Osteoblast (primary cell): ENCODE measurements at regions not wholly inside any gene's neighbourhood (a gene's known extent, or its start where the extent isn't known, plus 50 kb on each side); places are given as distances from the start of the nearest gene placed in this dataset.
"Not testable (repeated sequence)": the region's sequence is repeated elsewhere in the genome, so short reads cannot be mapped to it uniquely, and the experiment has no call there.

Experiments
- DNase-seq: peaks from one replicate; pipeline ENCODE4 v3.0.0; 2011; ENCODE audit warnings: low spot score, mixed read lengths; ENCODE audit not compliant: insufficient read length; ENCODE audit errors: missing footprints
- H2AFZ ChIP-seq: 2 replicates; pipeline ENCODE4 v1.6.0; 2011; ENCODE audit warnings: mild to moderate bottlenecking, low read length
- H3K27ac ChIP-seq: 2 replicates; pipeline ENCODE4 v1.5.1; 2011; ENCODE audit warnings: mild to moderate bottlenecking, low read depth, low read length, moderate library complexity
- H3K27me3 ChIP-seq: 2 replicates; pipeline ENCODE4 v1.6.0; 2012; ENCODE audit warnings: mild to moderate bottlenecking, control low read depth, inconsistent platforms, low read length, moderate library complexity; ENCODE audit not compliant: insufficient read depth
- H3K36me3 ChIP-seq: 2 replicates; pipeline ENCODE4 v1.5.1; 2011; ENCODE audit warnings: mild to moderate bottlenecking, low read length, control low read depth, moderate library complexity; ENCODE audit not compliant: insufficient read depth
- H3K4me1 ChIP-seq: 2 replicates; pipeline ENCODE4 v1.5.1; 2011; ENCODE audit warnings: mild to moderate bottlenecking, low read length, control low read depth, moderate library complexity; ENCODE audit not compliant: insufficient read depth
- H3K4me2 ChIP-seq: 2 replicates; pipeline ENCODE4 v1.6.0; 2011; ENCODE audit warnings: mild to moderate bottlenecking, low read length; ENCODE audit not compliant: insufficient read depth
- H3K4me3 ChIP-seq: fragments of 200-600 bp; sonication (generic); 3 replicates; pipeline ENCODE4 v1.5.1; 2012; ENCODE audit warnings: mild to moderate bottlenecking, low read length, inconsistent platforms; ENCODE audit not compliant: insufficient read depth
- H3K79me2 ChIP-seq: 2 replicates; pipeline ENCODE4 v1.6.0; 2012; ENCODE audit warnings: mild to moderate bottlenecking, low read length, control low read depth, inconsistent platforms; ENCODE audit not compliant: insufficient read depth
- H3K9me3 ChIP-seq: 2 replicates; pipeline ENCODE4 v1.5.1; 2011; ENCODE audit warnings: low read depth, low read length, control low read depth
- H4K20me1 ChIP-seq: 2 replicates; pipeline ENCODE4 v1.6.0; 2012; ENCODE audit warnings: mild to moderate bottlenecking, low read length, control low read depth; ENCODE audit not compliant: insufficient read depth
- TF ChIP-seq, protein P1 (sequence below): IDR thresholded peaks from 2 replicates; pipeline ENCODE4 v1.5.1; 2011; ENCODE audit warnings: mild to moderate bottlenecking, low read depth, low read length, moderate library complexity; ENCODE audit errors: extremely low read depth

DNA sequence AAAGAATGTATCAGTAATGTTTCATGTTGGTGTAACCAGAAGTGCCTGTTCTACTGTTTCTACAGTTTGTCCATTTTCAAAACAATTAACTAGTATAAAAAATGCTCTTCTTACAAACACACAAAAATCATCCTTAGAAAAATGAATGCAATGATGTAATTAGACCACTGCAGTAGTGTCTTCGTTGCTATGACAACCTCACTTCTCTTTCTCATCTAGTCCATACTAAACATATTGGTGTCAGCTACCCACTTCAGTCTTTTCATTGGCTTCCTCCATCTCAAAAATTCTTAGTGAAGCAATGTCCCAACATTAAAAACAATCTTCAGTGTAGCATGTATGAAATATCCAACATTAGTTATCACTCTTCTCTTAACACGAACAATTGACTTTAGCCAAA is 1265.8 kb downstream of the REEP3 start:
- no peaks in the 10 kb centered on the region for H3K79me2 ChIP-seq
- H3K27ac ChIP-seq: no peak overlapping the region
- no peaks in the 10 kb centered on the region for H3K27me3 ChIP-seq
- no peak overlapping the region for H3K4me3 ChIP-seq
- H3K4me1 ChIP-seq: no peaks in the 10 kb centered on the region
- no peak for DNase-seq
- TF ChIP-seq, protein P1, sequence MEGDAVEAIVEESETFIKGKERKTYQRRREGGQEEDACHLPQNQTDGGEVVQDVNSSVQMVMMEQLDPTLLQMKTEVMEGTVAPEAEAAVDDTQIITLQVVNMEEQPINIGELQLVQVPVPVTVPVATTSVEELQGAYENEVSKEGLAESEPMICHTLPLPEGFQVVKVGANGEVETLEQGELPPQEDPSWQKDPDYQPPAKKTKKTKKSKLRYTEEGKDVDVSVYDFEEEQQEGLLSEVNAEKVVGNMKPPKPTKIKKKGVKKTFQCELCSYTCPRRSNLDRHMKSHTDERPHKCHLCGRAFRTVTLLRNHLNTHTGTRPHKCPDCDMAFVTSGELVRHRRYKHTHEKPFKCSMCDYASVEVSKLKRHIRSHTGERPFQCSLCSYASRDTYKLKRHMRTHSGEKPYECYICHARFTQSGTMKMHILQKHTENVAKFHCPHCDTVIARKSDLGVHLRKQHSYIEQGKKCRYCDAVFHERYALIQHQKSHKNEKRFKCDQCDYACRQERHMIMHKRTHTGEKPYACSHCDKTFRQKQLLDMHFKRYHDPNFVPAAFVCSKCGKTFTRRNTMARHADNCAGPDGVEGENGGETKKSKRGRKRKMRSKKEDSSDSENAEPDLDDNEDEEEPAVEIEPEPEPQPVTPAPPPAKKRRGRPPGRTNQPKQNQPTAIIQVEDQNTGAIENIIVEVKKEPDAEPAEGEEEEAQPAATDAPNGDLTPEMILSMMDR: no peak
- no peak overlapping the region for H2AFZ ChIP-seq
- H3K36me3 ChIP-seq: no peaks in the 10 kb centered on the region
- no peaks in the 10 kb centered on the region for H4K20me1 ChIP-seq
- no peak overlapping the region for H3K4me2 ChIP-seq
- H3K9me3 ChIP-seq: no peaks in the 10 kb centered on the region

DNA sequence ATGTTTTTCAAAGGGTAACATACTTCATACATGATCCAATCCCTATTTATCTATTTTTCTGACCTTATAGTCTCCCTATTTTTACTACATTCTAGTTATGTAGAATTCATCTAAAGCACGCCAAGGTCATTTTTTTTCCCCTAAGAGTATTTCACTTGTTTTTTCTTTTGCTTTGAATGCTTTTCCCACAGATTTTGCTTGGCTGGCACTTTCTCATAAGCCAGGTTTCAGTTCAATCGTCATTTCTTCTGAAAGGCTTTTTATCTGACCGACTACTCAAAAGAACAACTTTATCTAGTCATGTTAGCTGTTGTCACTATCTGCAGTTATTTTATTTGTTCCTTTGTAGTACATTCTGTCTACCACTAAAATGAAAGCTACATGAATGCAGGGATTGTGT is 1274.6 kb downstream of the REEP3 start:
- no peak overlapping the region for H3K4me2 ChIP-seq
- H3K4me3 ChIP-seq: no peak overlapping the region
- no peaks in the 10 kb centered on the region for H3K27me3 ChIP-seq
- H2AFZ ChIP-seq: no peak overlapping the region
- H3K79me2 ChIP-seq: no peaks in the 10 kb centered on the region
- H3K4me1 ChIP-seq: no peaks in the 10 kb centered on the region
- peaks cover 3% of the 10 kb centered on the region for H3K9me3 ChIP-seq
- DNase-seq: no peak
- no peak overlapping the region for H3K27ac ChIP-seq
- H3K36me3 ChIP-seq: no peaks in the 10 kb centered on the region
- no peaks in the 10 kb centered on the region for H4K20me1 ChIP-seq
- TF ChIP-seq, protein P1: no peak

- TF ChIP-seq, protein P1: no peak
- Histone ChIP-seq H3K27ac (no peak overlapping the region), H2AFZ (no peak overlapping the region), H3K36me3 (no peaks in the 10 kb centered on the region), H3K79me2 (no peaks in the 10 kb centered on the region), H3K4me3 (no peak overlapping the region), H3K4me1 (no peaks in the 10 kb centered on the region), H3K4me2 (no peak overlapping the region), H4K20me1 (no peaks in the 10 kb centered on the region), H3K9me3 (peaks cover 3% of the 10 kb centered on the region), H3K27me3 (no peaks in the 10 kb centered on the region)
- no peak for DNase-seq
Observed at GRCh38 chr10:64798297-64798696, 1277.1 kb downstream of the REEP3 start.

- not testable (repeated sequence) for DNase-seq, H3K4me2 ChIP-seq, H2AFZ ChIP-seq, H3K4me1 ChIP-seq, H3K27ac ChIP-seq, H3K9me3 ChIP-seq, H3K4me3 ChIP-seq, H4K20me1 ChIP-seq, H3K79me2 ChIP-seq, H3K27me3 ChIP-seq, H3K36me3 ChIP-seq
Observed at GRCh38 chr10:64808233-64808632, 1287.0 kb downstream of the REEP3 start.

DNA sequence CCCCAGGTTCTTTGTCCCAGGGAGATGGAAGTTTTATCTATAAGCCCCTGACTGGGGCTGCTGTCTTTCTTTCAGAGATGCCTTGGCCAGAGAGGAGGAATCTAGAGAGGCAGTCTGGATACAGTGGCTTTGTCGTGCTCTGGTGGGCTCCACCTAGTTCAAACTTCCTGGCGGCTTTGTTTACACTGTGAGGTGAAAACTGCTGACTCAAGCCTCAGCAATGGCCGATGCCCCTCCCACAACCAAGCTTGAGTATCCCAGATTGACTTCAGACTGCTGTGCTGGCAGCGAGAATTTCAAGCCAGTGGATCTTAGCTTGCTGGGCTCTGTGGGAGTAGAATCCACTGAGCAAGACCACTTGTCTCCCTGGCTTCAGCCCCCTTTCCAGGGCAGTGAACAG is 1288.8 kb downstream of the REEP3 start:
- H4K20me1 ChIP-seq, H3K4me1 ChIP-seq, H2AFZ ChIP-seq, H3K4me2 ChIP-seq, H3K27ac ChIP-seq, H3K36me3 ChIP-seq, H3K9me3 ChIP-seq, DNase-seq, H3K4me3 ChIP-seq, H3K79me2 ChIP-seq, H3K27me3 ChIP-seq: not testable (repeated sequence)
